Skeletal muscle cell (primary cell): ENCODE measurements at regions not wholly inside any gene's neighbourhood (a gene's known extent, or its start where the extent isn't known, plus 50 kb on each side); places are given as distances from the start of the nearest gene placed in this dataset.
"Not testable (repeated sequence)": the region's sequence is repeated elsewhere in the genome, so short reads cannot be mapped to it uniquely, and the experiment has no call there.

Experiments
- DNase-seq: peaks from one replicate; pipeline ENCODE4 v3.0.0-alpha.2; 2010; ENCODE audit warnings: low read depth
- H3K4me3 ChIP-seq: 2 replicates; pipeline ENCODE4 v1.5.1; 2011; ENCODE audit warnings: low read depth, mild to moderate bottlenecking, control low read depth, low read length, moderate library complexity

DNA sequence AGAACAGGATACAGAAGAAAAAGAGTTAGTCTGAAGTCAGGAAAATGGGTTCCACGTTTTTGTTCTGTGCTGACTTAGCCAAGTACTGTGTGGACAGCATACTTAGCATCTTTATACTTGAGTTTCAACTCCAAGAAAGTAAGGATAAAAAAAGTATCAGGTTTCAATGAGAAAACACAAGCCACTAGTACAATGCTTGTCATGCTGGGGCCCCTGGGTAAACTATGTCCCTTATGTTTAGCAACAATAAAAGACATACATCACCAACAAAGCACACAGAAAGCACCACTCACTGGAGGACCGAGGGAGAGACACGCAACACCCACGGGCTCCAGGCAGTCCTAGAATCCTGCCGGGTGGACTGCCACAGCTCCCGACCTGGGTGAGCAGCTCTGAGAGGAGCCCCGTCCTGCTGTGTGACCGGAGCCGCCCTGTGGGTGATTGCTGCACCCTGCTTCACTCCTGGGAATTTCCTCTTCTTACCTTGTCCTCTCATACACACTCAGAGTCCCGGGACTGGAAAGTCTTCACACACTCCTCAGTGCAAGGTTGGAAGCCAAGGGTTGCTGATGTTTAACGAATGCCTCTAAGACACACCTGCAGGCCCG lies 890.5 kb downstream of the BRD1 start:
- no peak for DNase-seq
- H3K4me3 ChIP-seq = no peak overlapping the region

DNA sequence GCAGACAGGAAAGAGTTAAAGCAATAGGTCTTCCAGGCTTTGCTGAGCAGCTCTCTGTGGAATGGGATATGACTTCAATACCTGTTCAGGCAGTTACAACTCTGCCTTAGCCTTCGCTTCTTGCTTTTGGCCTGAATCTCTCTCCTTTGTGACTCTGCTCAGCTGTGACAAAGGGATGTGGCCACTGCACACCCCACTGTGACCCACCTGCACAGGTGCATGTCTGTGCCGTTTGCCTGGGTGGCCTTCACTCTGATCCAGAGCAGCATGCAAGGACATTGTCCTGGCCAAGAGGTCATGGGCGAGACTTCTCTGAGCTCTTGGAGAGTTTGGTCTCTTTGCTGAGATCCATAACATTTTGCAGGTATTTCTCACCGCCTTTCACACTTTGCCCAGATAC lies 891.3 kb downstream of the BRD1 start:
- no peak for DNase-seq

DNA sequence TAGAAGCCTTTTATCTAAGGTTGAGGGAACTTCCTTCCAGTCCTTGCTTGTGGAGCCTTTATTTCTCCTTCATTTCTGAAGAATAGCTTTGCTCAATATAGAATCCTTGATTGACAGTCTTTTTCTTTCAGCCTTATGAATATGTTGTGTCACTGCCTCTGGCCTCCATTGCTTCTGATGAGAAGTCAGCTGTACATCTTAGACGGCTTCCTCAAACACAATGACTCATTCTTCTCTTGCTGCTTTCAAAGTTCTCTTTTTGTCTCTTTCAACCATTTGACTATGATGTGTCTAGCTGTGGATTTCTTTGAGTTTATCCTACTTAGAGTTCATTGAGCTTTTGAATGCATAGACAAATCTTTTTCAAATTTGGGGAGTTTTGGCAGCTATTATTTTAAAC lies 893.2 kb downstream of the BRD1 start:
- H3K4me3 ChIP-seq = no peak overlapping the region
- no peak for DNase-seq

More for the DNA sequence above, 891.3 kb downstream of the BRD1 start:
- H3K4me3 ChIP-seq = no peak overlapping the region

DNA sequence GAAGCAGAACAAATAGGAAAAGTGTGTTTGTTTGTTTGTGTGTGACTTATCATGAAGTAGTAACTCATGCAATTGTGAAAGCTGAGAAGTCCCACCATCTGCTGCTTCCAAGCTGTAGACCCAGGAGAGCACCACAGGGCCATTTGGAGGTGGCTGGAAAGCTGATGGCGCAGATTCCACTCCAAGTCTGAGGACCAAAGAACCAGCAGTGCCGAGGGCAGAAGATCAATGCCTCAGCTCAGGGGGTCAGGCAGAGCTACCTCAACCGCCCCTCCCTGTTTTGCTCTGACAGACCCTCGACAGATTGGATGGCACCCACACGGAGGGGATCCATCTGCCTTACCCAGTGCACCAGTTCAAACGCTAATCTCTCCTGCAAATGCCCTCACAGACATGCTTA lies 896.2 kb downstream of the BRD1 start:
- no peak overlapping the region for H3K4me3 ChIP-seq
- DNase-seq = no peak

DNA sequence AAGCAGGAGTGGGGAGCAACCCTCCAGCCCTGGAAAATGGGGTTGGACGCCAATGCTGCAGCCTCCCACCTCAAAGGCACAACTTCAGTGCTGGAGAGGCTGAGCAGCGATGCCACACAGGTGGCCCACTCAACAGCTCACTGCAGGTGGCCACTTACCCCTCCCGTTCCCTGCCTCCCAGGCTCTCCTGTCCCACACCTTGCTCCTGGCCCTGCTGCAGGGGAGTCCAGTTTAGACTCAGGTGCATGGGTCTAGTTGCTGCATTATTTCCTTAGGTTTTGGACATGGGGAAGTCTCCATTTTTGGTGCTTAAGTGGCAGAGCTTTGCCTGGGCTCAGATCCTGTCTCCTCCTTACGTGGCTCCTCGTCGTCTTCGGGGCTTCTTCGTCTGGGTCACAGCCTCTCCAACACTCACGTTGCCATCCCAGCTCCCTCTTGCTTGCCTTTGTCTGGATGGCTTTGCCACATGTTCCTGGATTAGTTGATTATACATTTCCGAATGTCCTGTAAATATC lies 898.3 kb downstream of the BRD1 start:
- no peak for DNase-seq
- no peak overlapping the region for H3K4me3 ChIP-seq

DNA sequence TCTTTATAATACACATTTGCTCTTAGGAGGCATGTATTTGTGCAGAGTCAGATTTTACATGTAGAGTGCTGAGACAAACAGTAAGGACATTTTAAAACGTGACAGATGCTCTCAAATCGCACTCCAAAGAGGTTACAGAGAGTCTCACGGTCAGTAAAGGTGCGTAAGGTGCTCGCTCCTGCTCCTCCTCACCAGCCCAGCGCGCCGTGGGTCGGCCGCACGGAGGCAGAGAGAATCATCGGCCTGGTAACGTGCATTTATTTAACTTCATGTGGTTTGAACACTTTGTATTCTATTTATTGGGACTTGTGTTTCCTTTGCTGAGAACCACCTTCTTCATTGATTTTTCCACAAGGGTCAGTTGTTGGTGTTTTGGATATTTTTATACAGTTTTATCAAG lies 900.1 kb downstream of the BRD1 start:
- no peak overlapping the region for H3K4me3 ChIP-seq
- DNase-seq = no peak

DNA sequence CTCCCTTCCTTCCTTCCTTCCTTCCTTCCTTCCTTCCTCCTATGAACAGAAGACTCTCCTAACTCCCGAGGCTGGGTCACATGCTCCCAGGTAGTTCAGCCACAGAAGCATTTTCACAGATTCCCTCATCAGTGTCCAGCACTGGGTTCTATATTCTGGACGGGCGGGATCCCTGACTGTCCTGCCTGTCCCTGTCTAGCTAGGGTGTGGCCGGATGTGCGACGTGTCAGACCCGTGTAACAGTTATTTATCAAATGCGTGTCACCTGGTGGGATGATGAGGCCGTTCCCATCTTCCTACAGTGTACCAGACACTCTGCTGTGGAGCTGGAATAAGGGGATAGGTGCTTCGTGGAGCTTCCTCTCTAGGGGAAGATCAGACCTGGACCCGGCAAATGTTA lies 901.0 kb downstream of the BRD1 start:
- H3K4me3 ChIP-seq = no peak overlapping the region
- DNase-seq = no peak

DNA sequence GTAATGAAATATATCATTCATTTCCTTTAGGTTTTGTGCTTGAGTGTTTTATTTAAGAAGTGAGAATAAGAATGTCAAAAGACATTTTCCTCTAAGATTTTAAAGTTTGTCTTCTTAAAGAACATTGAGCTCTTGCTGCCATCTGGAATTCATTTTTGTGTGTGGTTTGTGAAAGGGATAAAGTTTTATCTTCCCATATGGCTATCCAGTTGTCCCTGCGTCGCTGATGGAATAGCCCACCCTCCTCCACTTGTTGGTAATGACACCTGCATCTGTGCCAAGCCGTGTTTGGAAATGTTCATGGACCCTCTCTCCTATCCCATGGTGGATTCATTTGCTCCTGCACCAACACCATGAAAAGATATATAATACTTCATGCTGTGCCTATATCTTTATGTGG lies 901.5 kb downstream of the BRD1 start:
- H3K4me3 ChIP-seq = no peak overlapping the region
- no peak for DNase-seq

DNA sequence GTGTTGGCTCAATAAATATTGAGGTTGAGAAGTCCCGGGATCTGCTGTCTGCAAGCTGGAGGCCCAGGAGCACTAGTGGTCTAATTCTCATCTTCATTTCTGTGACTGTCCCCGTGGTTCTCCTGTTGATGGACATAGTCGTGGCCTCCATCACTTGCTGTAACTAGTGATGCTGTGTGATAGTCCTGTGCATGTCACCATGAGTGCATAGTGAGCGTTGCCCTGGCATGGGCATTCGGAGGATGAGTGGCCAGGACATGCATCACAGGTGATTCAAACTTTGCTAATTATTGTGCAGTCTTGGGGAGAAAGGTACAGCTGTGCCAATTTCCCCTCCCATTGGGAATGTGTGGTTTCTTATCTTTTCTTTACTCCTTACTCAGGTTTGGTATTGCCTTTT lies 902.2 kb downstream of the BRD1 start:
- no peak overlapping the region for H3K4me3 ChIP-seq
- no peak for DNase-seq

DNA sequence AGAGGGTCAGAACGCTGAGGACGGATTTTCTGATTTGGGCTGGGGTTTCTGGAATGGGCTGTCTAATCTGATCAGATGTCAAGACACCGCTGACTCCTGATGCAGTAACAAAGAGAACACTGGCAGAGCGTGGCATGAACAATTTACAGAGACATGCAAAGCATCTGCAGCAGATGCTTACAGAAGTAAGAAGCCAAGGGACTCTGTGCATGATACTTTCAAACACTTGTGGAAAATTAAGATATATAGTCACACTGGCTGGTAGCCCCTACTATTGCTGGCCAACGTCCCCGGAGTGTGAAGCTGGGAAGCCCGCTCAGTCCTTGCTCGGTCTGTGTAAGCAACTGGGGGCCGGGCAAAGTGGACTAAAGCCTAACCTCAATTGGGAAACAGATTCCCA lies 903.7 kb downstream of the BRD1 start:
- DNase-seq = no peak
- no peak overlapping the region for H3K4me3 ChIP-seq

DNA sequence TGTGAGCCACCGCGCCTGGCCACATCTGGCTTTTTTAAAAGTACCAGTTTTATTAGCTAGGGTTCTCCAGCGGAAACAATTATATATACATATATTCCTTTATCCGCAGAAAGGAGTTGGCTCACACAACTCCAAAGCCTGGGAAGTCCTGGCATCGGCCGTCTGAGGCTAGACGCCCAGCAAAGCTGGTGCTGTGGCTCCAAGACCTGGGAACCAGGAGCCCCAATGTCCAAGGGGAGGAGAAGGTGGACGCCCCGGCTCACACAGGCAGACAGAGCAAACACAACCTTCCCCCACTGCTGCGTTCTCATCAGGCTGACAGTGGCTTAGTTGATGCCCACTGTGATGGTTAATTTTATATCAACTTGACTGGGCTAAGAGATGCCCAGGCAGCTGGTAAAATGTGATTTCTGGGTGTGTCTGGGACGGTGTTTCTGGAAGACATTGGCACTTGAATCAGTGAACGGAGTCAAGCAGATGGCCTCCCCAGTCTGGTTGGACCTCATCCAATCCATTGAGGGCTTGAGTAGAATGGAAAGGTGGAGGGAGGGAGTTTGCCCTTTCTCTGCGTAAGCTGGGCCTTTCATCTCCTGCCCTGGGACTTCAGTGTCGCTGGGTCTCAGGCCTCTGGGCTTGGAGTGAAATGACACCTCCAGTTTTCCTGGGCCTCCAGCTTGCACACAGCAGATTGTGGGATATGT lies 904.4 kb downstream of the BRD1 start:
- H3K4me3 ChIP-seq = no peak overlapping the region
- DNase-seq = no peak

DNA sequence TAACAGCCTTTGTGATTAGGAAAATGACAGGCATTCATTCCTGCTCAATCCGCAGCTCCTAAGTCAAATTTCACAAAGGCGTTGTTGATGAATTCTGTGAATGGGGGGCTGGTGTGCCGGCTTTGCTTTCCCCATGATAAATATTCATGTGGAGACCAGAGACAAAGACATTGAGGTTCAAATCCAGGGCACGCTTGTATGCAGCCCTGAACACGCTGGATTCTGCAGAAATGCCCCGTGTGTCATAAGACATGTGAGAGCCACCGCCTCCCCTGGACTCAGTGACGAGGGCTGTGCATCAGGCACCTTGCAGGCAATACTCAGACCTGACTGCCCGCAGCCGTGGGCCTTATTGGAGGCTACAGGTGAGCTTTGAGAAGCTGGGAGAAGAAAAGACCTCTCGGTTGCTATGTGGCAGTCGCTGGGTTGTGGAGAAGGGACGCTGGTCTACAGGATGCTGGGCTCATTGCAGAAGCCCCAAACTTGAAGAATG lies 906.2 kb downstream of the BRD1 start:
- H3K4me3 ChIP-seq = no peak overlapping the region
- DNase-seq = no peak

DNA sequence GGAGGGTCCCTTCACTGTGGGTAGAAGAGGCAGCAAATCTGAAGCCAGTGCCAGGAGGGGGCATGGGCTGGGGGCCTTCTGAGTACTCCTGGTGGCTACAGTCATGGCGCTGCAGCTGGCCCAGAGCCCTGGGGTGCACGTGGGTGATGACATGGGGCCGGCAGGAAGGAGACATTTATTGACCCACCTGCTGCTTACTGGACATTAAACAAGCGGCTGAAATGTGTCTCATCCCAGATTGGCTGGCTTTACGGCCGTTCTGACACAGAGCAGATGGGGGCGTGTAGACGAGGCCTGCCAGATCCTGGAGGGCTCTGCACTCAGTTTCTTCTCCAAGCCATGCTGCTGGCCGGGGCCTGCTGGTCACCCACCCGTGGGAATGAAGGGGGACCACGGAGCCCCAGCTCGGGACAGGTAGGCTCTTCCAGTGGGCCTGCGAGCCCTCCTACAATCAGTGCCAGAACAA lies 906.9 kb downstream of the BRD1 start:
- no peak overlapping the region for H3K4me3 ChIP-seq
- DNase-seq = no peak

DNA sequence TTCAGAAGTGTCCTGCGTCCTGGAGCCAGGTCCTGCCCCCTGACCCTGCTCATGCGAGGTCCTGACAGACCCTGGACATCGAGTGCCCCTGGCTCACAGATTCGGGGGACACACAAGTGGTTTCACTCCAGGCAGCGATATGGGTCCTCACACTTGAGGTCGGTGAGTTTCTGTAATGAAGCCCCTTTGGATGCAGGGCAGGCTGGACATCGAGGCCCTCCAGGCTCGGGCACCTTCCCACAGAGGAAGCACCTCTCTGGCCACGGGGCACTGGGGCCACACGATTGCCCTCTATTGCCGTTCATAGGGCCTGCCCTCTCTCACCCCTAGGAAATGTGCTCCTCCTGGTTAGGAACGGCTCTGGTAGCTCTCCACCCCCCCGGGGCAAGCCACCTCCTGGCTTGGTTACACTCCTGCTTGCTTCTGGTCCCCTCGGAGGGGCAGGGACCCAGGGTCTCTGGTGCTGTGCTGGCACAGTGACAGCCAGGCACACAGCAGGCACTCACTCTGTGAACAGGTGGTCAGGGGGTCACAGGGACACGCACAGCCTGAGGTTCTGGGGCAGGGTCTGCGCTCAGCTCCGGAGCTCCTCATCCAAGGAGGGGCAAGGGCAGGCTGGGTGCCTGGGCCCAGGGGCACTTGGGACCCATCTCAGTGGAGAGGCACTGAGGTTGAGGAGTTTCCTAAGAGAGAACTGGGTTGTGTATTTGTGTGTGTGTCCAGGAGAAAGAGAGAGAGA lies 907.7 kb downstream of the BRD1 start:
- H3K4me3 ChIP-seq = no peak overlapping the region
- DNase-seq = no peak

DNA sequence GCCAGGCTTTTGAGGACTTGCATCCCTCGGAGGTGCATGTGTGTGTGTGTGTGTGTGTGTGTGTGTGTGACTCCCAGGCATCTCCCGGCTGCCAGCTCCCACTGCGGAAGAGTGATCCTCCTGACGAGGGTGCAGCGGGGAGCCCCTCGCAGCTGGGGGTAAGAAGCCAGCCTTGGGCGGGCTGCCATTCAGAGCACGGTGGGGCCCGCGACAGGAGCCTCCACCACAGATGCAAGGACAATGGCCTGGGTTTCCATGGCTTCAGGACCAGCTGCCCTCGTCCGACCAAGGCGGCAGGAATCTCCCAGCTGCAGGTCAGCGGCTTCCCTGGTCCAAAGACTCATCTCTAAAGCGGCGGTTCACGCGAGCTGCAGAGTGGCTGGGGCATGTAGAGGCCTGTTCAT lies 908.5 kb downstream of the BRD1 start:
- no peak for DNase-seq
- H3K4me3 ChIP-seq = no peak overlapping the region

DNA sequence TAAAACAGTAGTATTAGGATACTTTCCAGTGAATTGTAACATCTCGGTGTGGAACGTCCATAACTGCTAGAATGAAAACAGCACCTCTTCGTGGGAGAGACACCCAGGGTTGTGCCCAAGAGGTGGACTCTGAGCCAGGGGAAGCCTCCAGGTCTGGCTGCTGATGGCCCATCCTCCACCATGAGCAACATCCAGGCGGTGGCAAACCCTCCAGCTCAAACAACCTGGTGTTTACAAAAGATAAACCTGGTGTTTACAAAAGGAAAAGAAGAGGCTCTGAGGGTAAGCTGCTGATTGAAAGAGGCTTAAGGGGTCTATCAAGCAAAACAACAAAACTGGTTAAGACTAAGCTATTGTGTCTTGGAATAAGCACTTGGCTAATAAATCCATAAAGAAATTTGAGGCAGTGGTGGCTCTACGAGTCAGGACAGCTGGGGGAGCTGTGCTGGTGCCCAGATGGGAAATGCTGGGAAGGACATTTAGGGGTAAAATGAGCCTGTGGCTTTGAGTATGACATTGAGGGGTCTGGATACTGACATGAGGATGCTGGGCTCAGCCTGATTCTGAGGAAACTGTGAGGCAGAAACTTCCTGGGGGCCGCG lies 909.0 kb downstream of the BRD1 start:
- no peak for DNase-seq
- no peak overlapping the region for H3K4me3 ChIP-seq

DNA sequence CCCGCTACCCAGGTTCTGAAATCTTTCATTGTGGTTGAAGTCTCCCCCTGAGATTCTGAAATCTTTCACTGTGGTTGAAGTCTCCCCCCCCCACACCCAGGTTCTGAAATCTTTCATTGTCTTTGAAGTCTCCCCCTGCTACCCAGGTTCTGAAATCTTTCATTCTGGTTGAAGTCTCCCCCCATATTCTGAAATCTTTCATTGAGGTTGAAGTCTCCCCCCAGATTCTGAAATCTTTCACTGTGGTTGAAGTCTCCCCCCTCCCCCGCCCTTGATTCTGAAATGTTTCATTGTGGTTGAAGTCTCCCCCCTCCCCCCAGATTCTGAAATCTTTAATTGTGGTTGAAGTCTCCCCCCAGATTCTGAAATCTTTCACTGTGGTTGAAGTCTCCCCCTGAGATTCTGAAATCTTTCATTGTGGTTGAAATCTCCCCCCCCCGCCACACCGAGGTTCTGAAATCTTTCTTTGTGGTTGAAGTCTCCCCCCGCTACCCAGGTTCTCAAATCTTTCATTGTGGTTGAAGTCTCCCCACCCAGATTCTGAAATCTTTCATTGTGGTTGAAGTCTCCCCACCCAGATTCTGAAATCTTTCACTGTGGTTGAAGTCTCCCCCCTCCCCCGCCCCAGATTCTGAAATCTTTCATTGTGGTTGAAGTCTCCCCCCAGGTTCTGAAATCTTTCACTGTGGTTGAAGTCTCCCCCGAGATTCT lies 915.2 kb downstream of the BRD1 start:
- not testable (repeated sequence) for DNase-seq, H3K4me3 ChIP-seq

DNA sequence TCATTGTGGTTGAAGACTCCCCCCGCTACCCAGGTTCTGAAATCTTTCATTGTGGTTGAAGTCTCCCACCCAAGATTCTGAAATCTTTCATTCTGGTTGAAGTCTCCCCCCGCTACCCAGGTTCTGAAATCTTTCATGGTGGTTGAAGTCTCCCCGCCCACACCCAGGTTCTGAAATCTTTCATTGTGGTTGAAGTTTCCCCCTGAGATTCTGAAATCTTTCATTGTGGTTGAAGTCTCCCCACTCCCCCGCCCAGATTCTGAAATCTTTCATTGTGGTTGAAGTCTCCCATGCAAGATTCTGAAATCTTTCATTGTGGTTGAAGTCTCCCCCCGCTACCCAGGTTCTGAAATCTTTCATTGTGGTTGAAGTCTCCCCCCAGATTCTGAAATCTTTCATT lies 916.0 kb downstream of the BRD1 start:
- DNase-seq, H3K4me3 ChIP-seq: not testable (repeated sequence)

DNA sequence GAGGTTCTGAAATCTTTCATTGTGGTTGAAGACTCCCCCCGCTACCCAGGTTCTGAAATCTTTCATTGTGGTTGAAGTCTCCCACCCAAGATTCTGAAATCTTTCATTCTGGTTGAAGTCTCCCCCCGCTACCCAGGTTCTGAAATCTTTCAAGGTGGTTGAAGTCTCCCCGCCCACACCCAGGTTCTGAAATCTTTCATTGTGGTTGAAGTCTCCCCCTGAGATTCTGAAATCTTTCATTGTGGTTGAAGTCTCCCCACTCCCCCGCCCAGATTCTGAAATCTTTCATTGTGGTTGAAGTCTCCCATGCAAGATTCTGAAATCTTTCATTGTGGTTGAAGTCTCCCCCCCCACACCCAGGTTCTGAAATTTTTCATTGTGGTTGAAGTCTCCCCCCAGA lies 916.6 kb downstream of the BRD1 start:
- H3K4me3 ChIP-seq, DNase-seq: not testable (repeated sequence)
